ENCODE measurements at regions not wholly inside any gene's neighbourhood (a gene's known extent, or its start where the extent isn't known, plus 50 kb on each side); places are given as distances from the start of the nearest gene placed in this dataset.

DNA sequence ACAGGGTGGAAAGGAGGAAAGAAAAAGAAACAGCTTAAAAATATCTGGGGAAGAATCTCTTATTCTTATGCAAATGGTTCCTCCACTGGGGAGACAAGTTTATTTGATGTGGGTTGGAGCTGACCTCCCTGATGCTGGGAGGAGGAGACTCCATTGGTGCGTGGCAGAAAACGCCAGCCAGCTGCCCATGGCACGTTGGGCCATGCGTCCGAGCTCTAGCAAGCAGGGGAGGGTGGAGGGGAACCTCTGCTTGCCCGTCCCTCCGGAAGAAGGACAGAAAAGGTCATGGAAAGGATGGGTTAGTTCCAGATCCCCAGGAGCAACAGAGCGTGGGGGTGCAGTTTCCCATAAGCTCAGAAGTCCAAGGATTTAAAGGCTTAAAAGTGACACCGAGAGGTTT is 210.4 kb downstream of the KLHL4 start:
- no peak for TF ChIP-seq ATAD3A (CRISPR knock-in tag; IDR thresholded peaks at IDR 0.05)
- TF ChIP-seq, protein P1, sequence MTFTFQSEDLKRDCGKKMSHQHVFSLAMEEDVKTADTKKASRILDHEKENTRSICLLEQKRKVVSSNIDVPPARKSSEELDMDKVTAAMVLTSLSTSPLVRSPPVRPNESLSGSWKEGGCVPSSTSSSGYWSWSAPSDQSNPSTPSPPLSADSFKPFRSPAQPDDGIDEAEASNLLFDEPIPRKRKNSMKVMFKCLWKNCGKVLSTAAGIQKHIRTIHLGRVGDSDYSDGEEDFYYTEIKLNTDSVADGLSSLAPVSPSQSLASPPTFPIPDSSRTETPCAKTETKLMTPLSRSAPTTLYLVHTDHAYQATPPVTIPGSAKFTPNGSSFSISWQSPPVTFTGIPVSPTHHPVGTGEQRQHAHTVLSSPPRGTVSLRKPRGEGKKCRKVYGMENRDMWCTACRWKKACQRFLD (CRISPR knock-in tag; IDR thresholded peaks at IDR 0.05; ENCODE audit: borderline replicate concordance), result no peak
- TF ChIP-seq NFYB (CRISPR knock-in tag; IDR thresholded peaks at IDR 0.05), result no peak
- TF ChIP-seq ZNF124 (CRISPR knock-in tag; IDR thresholded peaks at IDR 0.05), result no peak
- TF ChIP-seq, protein P2, sequence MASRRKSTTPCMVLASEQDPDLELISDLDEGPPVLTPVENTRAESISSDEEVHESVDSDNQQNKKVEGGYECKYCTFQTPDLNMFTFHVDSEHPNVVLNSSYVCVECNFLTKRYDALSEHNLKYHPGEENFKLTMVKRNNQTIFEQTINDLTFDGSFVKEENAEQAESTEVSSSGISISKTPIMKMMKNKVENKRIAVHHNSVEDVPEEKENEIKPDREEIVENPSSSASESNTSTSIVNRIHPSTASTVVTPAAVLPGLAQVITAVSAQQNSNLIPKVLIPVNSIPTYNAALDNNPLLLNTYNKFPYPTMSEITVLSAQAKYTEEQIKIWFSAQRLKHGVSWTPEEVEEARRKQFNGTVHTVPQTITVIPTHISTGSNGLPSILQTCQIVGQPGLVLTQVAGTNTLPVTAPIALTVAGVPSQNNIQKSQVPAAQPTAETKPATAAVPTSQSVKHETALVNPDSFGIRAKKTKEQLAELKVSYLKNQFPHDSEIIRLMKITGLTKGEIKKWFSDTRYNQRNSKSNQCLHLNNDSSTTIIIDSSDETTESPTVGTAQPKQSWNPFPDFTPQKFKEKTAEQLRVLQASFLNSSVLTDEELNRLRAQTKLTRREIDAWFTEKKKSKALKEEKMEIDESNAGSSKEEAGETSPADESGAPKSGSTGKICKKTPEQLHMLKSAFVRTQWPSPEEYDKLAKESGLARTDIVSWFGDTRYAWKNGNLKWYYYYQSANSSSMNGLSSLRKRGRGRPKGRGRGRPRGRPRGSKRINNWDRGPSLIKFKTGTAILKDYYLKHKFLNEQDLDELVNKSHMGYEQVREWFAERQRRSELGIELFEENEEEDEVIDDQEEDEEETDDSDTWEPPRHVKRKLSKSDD (CRISPR knock-in tag; IDR thresholded peaks at IDR 0.05; ENCODE audit: low read depth), result no peak
- TF ChIP-seq FOXJ3 (CRISPR knock-in tag; IDR thresholded peaks at IDR 0.05; ENCODE audit: borderline replicate concordance), result no peak
- TF ChIP-seq, protein P3, sequence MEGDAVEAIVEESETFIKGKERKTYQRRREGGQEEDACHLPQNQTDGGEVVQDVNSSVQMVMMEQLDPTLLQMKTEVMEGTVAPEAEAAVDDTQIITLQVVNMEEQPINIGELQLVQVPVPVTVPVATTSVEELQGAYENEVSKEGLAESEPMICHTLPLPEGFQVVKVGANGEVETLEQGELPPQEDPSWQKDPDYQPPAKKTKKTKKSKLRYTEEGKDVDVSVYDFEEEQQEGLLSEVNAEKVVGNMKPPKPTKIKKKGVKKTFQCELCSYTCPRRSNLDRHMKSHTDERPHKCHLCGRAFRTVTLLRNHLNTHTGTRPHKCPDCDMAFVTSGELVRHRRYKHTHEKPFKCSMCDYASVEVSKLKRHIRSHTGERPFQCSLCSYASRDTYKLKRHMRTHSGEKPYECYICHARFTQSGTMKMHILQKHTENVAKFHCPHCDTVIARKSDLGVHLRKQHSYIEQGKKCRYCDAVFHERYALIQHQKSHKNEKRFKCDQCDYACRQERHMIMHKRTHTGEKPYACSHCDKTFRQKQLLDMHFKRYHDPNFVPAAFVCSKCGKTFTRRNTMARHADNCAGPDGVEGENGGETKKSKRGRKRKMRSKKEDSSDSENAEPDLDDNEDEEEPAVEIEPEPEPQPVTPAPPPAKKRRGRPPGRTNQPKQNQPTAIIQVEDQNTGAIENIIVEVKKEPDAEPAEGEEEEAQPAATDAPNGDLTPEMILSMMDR (CRISPR knock-in tag; IDR thresholded peaks at IDR 0.05), result no peak
- TF ChIP-seq, protein P4, sequence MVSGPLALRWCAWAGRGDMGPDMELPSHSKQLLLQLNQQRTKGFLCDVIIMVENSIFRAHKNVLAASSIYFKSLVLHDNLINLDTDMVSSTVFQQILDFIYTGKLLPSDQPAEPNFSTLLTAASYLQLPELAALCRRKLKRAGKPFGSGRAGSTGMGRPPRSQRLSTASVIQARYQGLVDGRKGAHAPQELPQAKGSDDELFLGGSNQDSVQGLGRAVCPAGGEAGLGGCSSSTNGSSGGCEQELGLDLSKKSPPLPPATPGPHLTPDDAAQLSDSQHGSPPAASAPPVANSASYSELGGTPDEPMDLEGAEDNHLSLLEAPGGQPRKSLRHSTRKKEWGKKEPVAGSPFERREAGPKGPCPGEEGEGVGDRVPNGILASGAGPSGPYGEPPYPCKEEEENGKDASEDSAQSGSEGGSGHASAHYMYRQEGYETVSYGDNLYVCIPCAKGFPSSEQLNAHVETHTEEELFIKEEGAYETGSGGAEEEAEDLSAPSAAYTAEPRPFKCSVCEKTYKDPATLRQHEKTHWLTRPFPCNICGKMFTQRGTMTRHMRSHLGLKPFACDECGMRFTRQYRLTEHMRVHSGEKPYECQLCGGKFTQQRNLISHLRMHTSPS (CRISPR knock-in tag; IDR thresholded peaks at IDR 0.05; ENCODE audit: low read depth), result no peak
- TF ChIP-seq ZNF782 (CRISPR knock-in tag; IDR thresholded peaks at IDR 0.05; ENCODE audit: borderline replicate concordance), result no peak
- no peak for TF ChIP-seq POLR2A (IDR thresholded peaks at IDR 0.05; ENCODE audit: insufficient read depth in 1 of 2, low read depth in 2 of 2, low read length in 2 of 2)
- no peak for TF ChIP-seq HCFC1 (IDR thresholded peaks at IDR 0.05; ENCODE audit: low read depth, low read length)

Measured in HepG2 (cell line).